ENCODE measurements at regions not wholly inside any gene's neighbourhood (a gene's known extent, or its start where the extent isn't known, plus 50 kb on each side); places are given as distances from the start of the nearest gene placed in this dataset.

DNA sequence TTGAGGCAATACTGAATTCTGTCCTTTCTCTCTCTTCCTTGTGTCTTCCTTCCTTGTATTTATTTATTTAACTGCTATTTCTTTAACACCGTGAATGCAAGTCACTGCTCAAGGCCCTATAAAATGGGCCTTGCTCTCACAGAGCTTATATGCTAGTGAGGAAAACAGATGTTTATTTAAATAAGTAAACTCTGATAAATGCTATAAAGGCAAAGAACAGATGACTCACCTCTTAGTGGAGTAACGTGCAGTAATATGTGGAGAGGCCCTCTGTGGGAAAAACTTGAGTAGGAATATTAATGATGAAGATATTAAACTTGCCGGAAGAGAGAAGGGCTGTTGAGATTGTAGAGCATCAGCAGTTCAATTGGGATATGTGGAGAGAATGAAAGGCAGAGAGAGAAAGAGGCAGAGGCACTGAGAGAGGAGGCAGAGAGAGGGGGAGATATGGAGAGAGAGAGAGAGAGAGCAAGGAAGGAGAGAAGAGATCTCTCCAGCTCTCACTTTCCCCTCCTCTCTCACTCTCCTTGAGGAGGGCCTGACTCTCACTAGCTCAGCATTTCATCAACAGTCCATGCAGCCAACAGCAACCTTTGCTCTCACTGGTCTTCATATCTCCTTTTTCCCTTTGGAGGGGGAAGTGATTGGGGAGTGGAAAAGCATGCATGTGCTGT is 322.2 kb downstream of the LMX1A start:
- no peak for FAIRE-seq
- Histone ChIP-seq H3K4me1 (ENCODE audit: insufficient read depth, low read length) (no peaks in the 10 kb centered on the region), H3K79me2 (ENCODE audit: insufficient read depth, low read length) (no peaks in the 10 kb centered on the region), H4K20me1 (ENCODE audit: insufficient read depth, low read length) (no peaks in the 10 kb centered on the region), H3K4me2 (ENCODE audit: low read length) (no peak overlapping the region), H3K9me3 (ENCODE audit: insufficient read depth, low read depth, low read length) (no peaks in the 10 kb centered on the region), H2AFZ (ENCODE audit: low read depth, low read length) (no peak overlapping the region), H3K27ac (ENCODE audit: low read depth, low read length) (no peak overlapping the region), H3K27me3 (ENCODE audit: insufficient read depth, low read length) (no peaks in the 10 kb centered on the region), H3K4me3 (ENCODE audit: insufficient read depth, low read depth, low read length) (no peak overlapping the region), H3K36me3 (ENCODE audit: insufficient read depth, low read length) (no peaks in the 10 kb centered on the region), H3K9ac (ENCODE audit: low read length) (no peak overlapping the region)
- peaks cover 4% of the 10 kb centered on the region for H3K27me3 Mint-ChIP-seq (ENCODE audit: low read depth, unreplicated experiment)
- no peaks in the 10 kb centered on the region for H3K9me3 Mint-ChIP-seq (ENCODE audit: unreplicated experiment)
- H3K36me3 Mint-ChIP-seq (ENCODE audit: low read depth, unreplicated experiment): no peaks in the 10 kb centered on the region
- no peaks in the 10 kb centered on the region for H3K4me1 Mint-ChIP-seq (ENCODE audit: low read depth, unreplicated experiment)
- H3K4me3 Mint-ChIP-seq (ENCODE audit: unreplicated experiment): no peak overlapping the region
- TF ChIP-seq EZH2 (IDR thresholded peaks at IDR 0.05; ENCODE audit: insufficient read depth, low read length): no peak
- TF ChIP-seq, protein P1, sequence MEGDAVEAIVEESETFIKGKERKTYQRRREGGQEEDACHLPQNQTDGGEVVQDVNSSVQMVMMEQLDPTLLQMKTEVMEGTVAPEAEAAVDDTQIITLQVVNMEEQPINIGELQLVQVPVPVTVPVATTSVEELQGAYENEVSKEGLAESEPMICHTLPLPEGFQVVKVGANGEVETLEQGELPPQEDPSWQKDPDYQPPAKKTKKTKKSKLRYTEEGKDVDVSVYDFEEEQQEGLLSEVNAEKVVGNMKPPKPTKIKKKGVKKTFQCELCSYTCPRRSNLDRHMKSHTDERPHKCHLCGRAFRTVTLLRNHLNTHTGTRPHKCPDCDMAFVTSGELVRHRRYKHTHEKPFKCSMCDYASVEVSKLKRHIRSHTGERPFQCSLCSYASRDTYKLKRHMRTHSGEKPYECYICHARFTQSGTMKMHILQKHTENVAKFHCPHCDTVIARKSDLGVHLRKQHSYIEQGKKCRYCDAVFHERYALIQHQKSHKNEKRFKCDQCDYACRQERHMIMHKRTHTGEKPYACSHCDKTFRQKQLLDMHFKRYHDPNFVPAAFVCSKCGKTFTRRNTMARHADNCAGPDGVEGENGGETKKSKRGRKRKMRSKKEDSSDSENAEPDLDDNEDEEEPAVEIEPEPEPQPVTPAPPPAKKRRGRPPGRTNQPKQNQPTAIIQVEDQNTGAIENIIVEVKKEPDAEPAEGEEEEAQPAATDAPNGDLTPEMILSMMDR (IDR thresholded peaks at IDR 0.05; ENCODE audit: insufficient read depth, low read depth, low read length): no peak
- DNase-seq (ENCODE audit: low read depth): no peak
- no peak overlapping the region for H3K27ac Mint-ChIP-seq (ENCODE audit: unreplicated experiment)

GRCh38 chr1:165031001-165031400 is 325.5 kb downstream of the LMX1A start:
- H3K27ac ChIP-seq (ENCODE audit: low read depth, low read length): no peak overlapping the region
- H3K36me3 ChIP-seq (ENCODE audit: insufficient read depth, low read length): no peaks in the 10 kb centered on the region
- no peak overlapping the region for H3K4me3 Mint-ChIP-seq (ENCODE audit: unreplicated experiment)
- H3K9ac ChIP-seq (ENCODE audit: low read length): no peak overlapping the region
- H3K79me2 ChIP-seq (ENCODE audit: insufficient read depth, low read length): no peaks in the 10 kb centered on the region
- H3K27me3 ChIP-seq (ENCODE audit: insufficient read depth, low read length): no peaks in the 10 kb centered on the region
- FAIRE-seq: no peak
- peaks cover 6% of the 10 kb centered on the region for H3K27me3 Mint-ChIP-seq (ENCODE audit: low read depth, unreplicated experiment)
- TF ChIP-seq, protein P1 (IDR thresholded peaks at IDR 0.05; ENCODE audit: insufficient read depth, low read depth, low read length): no peak
- TF ChIP-seq EZH2 (IDR thresholded peaks at IDR 0.05; ENCODE audit: insufficient read depth, low read length): no peak
- H3K9me3 Mint-ChIP-seq (ENCODE audit: unreplicated experiment): no peaks in the 10 kb centered on the region
- H3K4me1 ChIP-seq (ENCODE audit: insufficient read depth, low read length): no peaks in the 10 kb centered on the region
- H3K36me3 Mint-ChIP-seq (ENCODE audit: low read depth, unreplicated experiment): no peaks in the 10 kb centered on the region
- H3K4me1 Mint-ChIP-seq (ENCODE audit: low read depth, unreplicated experiment): no peaks in the 10 kb centered on the region
- no peak overlapping the region for H2AFZ ChIP-seq (ENCODE audit: low read depth, low read length)
- no peaks in the 10 kb centered on the region for H4K20me1 ChIP-seq (ENCODE audit: insufficient read depth, low read length)
- no peak overlapping the region for H3K27ac Mint-ChIP-seq (ENCODE audit: unreplicated experiment)
- H3K4me2 ChIP-seq (ENCODE audit: low read length): no peak overlapping the region
- H3K9me3 ChIP-seq (ENCODE audit: insufficient read depth, low read depth, low read length): no peaks in the 10 kb centered on the region
- no peak for DNase-seq (ENCODE audit: low read depth)
- H3K4me3 ChIP-seq (ENCODE audit: insufficient read depth, low read depth, low read length): no peak overlapping the region

- Histone ChIP-seq H2AFZ (ENCODE audit: low read depth, low read length) (no peak overlapping the region), H4K20me1 (ENCODE audit: insufficient read depth, low read length) (no peaks in the 10 kb centered on the region), H3K27ac (ENCODE audit: low read depth, low read length) (no peak overlapping the region), H3K4me2 (ENCODE audit: low read length) (no peak overlapping the region), H3K27me3 (ENCODE audit: insufficient read depth, low read length) (no peaks in the 10 kb centered on the region), H3K4me3 (ENCODE audit: insufficient read depth, low read depth, low read length) (no peak overlapping the region), H3K36me3 (ENCODE audit: insufficient read depth, low read length) (no peaks in the 10 kb centered on the region), H3K9ac (ENCODE audit: low read length) (no peak overlapping the region), H3K79me2 (ENCODE audit: insufficient read depth, low read length) (no peaks in the 10 kb centered on the region), H3K9me3 (ENCODE audit: insufficient read depth, low read depth, low read length) (peaks cover 4% of the 10 kb centered on the region), H3K4me1 (ENCODE audit: insufficient read depth, low read length) (no peaks in the 10 kb centered on the region)
- Mint-ChIP-seq H3K27me3 (ENCODE audit: low read depth, unreplicated experiment) (peaks cover 6% of the 10 kb centered on the region), H3K4me3 (ENCODE audit: unreplicated experiment) (no peak overlapping the region), H3K4me1 (ENCODE audit: low read depth, unreplicated experiment) (no peaks in the 10 kb centered on the region), H3K27ac (ENCODE audit: unreplicated experiment) (no peak overlapping the region), H3K36me3 (ENCODE audit: low read depth, unreplicated experiment) (no peaks in the 10 kb centered on the region), H3K9me3 (ENCODE audit: unreplicated experiment) (peaks cover 3% of the 10 kb centered on the region)
- FAIRE-seq: no peak
- DNase-seq (ENCODE audit: low read depth): no peak
- no peak for TF ChIP-seq EZH2 (IDR thresholded peaks at IDR 0.05; ENCODE audit: insufficient read depth, low read length)
- TF ChIP-seq, protein P1 (IDR thresholded peaks at IDR 0.05; ENCODE audit: insufficient read depth, low read depth, low read length): no peak
These were observed 330.7 kb downstream of the LMX1A start for GRCh38 chr1:165025805-165026204.
